A673 (cell line): ENCODE measurements at regions not wholly inside any gene's neighbourhood (a gene's known extent, or its start where the extent isn't known, plus 50 kb on each side); places are given as distances from the start of the nearest gene placed in this dataset.

ENCODE experiments used
- EZH2 ChIP-seq: fragments of 200-600 bp; sonication (generic); IDR thresholded peaks from 2 replicates; pipeline ENCODE4 v1.6.1; 2017; ENCODE audit warnings: borderline replicate concordance, low read depth, mild to moderate bottlenecking, mixed read lengths, antibody characterized with exemption, low read length; ENCODE audit not compliant: poor library complexity, severe bottlenecking
- TF ChIP-seq, protein P1 (sequence below): fragments of 300-800, 200-600 bp; sonication (generic); conservative IDR thresholded peaks from 2 replicates; pipeline ENCODE4 v1.5.1; 2017; ENCODE audit warnings: low read depth, mild to moderate bottlenecking, antibody characterized with exemption, low read length, moderate library complexity, mixed read lengths

- TF ChIP-seq, protein P1, sequence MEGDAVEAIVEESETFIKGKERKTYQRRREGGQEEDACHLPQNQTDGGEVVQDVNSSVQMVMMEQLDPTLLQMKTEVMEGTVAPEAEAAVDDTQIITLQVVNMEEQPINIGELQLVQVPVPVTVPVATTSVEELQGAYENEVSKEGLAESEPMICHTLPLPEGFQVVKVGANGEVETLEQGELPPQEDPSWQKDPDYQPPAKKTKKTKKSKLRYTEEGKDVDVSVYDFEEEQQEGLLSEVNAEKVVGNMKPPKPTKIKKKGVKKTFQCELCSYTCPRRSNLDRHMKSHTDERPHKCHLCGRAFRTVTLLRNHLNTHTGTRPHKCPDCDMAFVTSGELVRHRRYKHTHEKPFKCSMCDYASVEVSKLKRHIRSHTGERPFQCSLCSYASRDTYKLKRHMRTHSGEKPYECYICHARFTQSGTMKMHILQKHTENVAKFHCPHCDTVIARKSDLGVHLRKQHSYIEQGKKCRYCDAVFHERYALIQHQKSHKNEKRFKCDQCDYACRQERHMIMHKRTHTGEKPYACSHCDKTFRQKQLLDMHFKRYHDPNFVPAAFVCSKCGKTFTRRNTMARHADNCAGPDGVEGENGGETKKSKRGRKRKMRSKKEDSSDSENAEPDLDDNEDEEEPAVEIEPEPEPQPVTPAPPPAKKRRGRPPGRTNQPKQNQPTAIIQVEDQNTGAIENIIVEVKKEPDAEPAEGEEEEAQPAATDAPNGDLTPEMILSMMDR: no peak
- no peak for TF ChIP-seq EZH2
Measured at GRCh38 chr22:48175721-48176120, 1413.3 kb downstream of the TBC1D22A start.
